Left forelimb (tissue), 1 donor: ENCODE measurements at regions not wholly inside any gene's neighbourhood (a gene's known extent, or its start where the extent isn't known, plus 50 kb on each side); places are given as distances from the start of the nearest gene placed in this dataset.
"Not testable (repeated sequence)": the region's sequence is repeated elsewhere in the genome, so short reads cannot be mapped to it uniquely, and the experiment has no call there.

Source experiments
- DNase-seq: peaks from one replicate; pipeline ENCODE4 v3.0.0-alpha.2; 2018; ENCODE audit warnings: low spot score

- no peak for DNase-seq
These were observed 213.6 kb downstream of the FBXO8 start for GRCh38 chr4:174069848-174070330.

DNA sequence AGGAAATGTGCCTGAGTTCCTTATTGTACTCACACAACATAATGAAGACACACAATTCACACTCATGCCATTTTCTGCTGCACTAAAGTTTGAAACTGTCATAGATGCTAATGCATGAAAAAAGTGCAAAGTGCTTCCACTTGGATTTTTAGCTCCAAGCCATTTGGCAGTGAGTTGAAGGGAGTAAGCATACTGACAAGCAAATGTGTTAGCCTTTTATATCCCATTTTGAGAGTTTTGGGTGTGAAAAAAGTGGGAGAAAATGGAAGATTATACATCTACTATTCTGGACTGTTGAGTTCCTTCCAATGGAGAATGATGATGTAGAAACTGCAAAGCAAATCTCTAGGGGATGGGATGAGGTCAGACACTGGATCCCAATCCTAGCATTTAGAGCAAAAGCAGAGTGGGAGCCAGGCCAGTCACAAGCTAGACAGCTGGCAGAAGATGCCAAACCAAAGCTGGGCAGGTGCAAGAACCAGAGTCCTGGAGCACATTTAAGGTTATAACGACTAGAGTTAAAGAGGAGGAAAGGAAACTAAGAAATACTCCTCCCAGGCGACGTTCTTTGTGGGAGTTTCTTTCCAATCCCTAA is 216.8 kb downstream of the FBXO8 start:
- DNase-seq, result no peak

DNA sequence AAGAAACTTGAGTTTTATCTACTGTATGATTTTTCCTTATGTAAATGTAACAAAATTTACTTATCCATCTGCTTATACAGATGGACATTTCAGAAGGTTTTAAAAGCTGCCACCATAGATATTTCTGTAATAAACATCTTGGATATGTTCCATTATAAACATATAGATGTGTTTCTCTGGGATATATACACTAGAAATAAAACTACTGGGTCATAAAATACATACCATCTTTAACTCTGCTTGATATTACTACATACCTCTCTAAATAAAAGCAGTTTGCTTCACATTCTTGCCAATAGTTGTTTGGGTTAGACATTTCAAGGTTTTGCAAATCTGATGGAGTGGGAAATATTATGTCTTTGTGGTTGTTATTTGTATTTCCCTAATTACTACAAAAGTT is 220.6 kb downstream of the FBXO8 start:
- DNase-seq, result no peak

- DNase-seq, result no peak
These were observed 222.4 kb downstream of the FBXO8 start for GRCh38 chr4:174061026-174061425.

DNA sequence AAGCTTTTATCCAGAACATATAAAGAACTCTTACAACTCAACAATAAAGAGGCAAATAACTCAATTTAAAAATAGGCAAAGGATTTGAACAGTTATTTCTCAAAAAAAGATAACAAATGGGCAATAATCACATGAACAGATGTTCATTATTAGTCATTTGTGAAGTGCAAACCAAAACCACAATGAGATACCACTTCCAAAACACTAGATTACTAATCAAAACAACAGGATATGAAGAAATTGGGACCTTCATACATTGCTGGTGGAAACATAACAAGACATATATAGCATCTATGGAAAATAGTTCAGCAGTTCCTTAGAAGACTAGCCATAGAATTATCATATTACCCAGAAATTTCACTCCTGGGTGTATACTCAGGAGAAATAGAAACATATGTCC is 224.6 kb downstream of the FBXO8 start:
- no peak for DNase-seq

DNA sequence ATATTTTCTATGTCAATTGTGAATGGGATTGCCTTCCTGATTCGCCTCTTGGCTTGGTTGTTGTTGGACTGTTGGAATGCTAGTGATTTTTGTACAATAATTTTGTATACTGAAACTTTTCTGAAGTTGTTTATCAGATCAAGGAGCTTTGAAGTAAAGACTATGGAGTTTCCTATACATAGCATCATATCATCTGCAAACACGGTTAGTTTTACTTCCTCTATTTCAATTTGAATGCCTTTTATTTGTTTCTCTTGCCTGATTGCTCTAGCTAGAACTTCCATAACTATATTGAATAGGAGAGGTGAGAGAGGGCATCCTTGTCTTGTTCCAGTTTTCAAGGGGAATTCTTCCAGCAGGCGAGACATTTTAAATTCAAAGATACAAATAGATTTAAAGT is 226.5 kb downstream of the FBXO8 start:
- no peak for DNase-seq

GRCh38 chr4:174055344-174055743 is 228.1 kb downstream of the FBXO8 start:
- no peak for DNase-seq

DNA sequence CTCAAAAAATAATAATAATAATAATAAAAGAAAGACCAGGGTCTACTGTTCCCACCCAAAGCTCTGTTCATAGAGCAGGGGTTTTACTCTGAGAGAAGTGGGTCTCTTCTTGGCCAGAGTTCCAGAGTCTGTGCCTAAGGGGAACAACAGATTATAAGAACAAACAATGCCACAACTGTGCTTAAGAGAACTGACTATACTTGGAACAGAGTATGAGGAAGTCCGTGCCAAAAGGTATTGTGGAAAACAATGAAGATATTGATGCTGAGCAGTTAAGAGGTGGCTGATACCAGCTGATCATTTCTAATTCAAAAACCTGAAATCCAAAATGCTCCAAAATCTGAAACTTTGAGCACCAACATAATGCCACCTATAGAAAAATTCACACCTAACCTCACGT is 229.6 kb downstream of the FBXO8 start:
- DNase-seq, result no peak

DNA sequence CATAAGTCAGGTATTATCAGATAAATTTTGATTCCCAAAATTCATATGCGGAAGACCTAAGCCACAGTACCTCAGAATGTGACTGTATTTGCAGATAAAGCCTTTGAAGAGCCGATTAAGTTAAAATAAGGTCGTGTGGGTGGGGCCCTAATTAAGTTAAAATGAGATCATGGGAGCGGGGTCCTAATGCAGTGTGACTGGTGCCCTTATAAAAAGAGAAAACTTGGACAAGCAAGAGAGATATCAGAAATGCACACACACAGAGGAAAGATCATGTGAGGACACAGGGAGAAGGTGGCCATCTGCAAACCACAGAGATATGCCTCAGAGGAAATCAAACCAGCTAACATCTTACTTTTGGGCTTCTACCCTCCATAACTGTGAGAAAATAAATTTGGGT is 236.1 kb downstream of the FBXO8 start:
- no peak for DNase-seq

DNA sequence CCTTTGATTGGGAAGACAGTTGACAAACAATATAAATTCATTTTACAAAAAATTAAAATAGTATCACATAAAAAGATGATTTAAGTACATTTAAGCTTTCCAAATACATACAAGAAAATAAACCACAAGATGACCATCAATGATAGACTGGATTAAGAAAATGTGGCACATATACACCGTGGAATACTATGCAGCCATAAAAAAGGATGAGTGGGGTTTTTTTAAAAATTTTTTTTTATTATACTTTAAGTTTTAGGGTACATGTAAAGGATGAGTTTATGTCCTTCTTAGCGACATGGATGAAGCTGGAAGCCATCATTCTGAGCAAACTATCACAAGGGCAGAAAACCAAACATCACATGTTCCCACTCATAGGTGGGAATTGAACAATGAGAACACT is 237.6 kb downstream of the FBXO8 start:
- not testable (repeated sequence) for DNase-seq

DNA sequence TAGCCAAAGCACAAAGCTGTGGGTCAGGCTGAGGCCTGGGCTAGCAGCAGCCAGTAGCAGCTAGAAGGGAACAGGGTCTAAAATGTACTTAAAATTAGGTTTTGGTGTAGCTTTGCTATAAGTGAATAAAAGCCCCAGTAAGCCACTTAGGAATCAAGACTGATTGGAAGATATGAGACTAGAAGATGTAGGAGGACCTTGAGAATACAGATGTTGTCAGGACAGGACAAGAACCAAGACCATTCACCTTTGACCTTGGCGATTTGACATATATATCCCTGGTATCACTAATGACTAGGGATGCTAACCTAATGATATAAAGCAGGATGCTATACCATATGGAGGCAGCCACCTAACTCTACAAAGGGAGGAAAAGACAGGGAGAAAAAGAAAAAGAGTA is 238.1 kb downstream of the FBXO8 start:
- DNase-seq, result no peak

GRCh38 chr4:174041555-174042105 is 241.8 kb downstream of the FBXO8 start:
- no peak for DNase-seq

DNA sequence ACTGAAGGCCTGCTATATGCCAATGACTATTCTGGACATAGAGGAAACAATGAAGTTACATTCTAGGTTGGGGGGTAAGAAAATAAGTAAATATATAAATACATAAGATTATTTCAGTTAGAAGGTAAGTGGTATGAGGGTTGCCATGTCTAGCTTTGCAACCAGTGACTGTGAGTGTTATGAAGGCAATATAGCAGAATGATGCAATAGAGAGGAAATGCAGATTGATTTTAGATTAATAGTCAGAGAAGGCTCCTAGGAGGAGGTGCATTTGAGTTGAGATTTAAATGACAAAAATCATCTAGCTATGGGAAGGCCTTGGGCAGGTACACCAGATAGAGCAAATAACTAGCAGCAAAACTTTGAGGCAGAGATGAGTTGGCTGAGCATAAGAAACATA is 243.2 kb downstream of the FBXO8 start:
- DNase-seq, result no peak

GRCh38 chr4:174038481-174038880 is 245.0 kb downstream of the FBXO8 start:
- DNase-seq, result no peak

- no peak for DNase-seq
These were observed 245.8 kb downstream of the FBXO8 start for GRCh38 chr4:174037631-174038030.

GRCh38 chr4:174037049-174037448 is 246.4 kb downstream of the FBXO8 start:
- no peak for DNase-seq

DNA sequence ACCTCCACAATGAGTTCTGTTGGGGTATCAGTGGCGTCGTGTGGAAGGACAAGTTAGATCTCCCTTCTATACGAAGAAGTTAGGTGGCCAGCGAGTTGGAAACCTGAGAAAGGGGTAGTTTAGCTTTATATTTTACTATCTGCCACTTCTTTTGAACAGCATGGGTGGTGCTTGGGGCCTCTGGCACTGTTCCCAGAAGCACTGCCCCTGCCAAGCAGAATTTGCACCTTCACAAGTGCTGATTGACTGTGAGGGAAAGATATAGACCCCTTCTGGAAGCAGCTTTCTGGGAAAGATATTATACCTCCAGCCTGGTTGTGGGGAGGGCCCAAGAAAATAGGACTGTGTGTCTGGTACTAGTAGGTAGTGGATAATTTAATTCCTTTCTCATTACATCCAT is 246.9 kb downstream of the FBXO8 start:
- DNase-seq, result no peak

GRCh38 chr4:174036111-174036510 is 247.4 kb downstream of the FBXO8 start:
- DNase-seq, result no peak

DNA sequence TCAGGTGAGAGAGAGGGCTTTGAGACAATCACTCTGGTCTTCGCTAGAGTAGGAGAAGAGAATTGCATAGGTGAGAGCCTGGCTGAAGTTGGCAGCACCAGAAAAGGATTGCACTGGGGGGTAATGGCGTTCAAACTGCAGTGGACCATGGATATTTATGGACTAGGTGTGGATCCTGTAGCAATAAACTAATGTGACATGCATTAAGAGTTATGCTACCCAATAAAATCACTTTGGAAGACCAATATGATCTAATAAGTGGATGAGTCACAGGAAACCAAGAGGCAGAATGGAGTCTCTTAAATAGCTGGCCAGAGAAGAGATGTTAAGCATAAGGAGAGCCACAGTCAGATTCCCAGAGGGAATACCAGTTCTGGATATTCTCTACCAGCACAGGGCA is 259.8 kb downstream of the FBXO8 start:
- DNase-seq, result no peak

DNA sequence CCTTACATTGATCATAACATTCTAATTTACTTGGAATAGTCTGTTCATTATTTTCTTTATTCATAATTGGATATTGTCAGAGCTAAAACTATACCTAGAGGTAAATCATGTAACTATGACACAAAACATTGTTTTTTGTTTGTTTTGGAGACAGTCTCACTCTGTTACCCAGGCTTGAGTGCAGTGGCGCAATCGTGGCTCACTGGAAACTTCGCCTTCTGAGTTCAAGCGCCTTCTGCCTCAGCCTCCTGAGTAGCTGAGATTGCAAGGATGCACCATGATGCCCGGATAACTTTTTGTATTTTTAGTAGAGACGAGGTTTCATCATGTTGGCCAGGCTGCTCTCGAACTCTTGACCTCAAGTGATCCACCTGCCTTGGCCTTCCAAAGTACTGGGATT is 265.2 kb downstream of the FBXO8 start:
- no peak for DNase-seq

GRCh38 chr4:174016251-174016650 is 267.2 kb downstream of the FBXO8 start:
- no peak for DNase-seq

- no peak for DNase-seq
These were observed 270.6 kb downstream of the FBXO8 start for GRCh38 chr4:174012886-174013259.

GRCh38 chr4:174012135-174012885 is 271.2 kb downstream of the FBXO8 start:
- DNase-seq, result no peak

DNA sequence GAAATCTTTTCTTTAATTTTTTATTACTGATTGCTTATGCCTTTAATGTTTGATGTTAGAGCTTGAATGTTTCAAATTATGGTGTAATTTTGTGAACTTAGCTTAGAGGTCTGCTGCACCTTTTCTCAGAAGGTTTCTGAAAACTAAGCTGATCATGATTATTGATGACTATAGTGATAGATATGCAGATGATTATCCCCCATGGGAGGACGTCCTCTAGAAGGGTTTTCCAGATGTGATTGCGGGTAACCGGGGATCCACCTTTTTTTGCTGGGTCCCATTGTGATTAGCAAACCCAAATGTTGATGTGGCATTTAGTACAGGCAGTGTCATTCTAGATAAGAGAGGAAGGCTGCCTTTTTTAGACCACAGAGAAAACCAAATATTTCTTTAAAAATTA is 272.9 kb downstream of the FBXO8 start:
- no peak for DNase-seq
